GM21786 (cell line): ENCODE measurements at regions not wholly inside any gene's neighbourhood (a gene's known extent, or its start where the extent isn't known, plus 50 kb on each side); places are given as distances from the start of the nearest gene placed in this dataset.

Source experiments
- ATAC-seq: cut with Tn5 transposase; IDR thresholded peaks from one replicate; pipeline ENCODE4 v1.9.1; 2021; ENCODE audit not compliant: unreplicated experiment

DNA sequence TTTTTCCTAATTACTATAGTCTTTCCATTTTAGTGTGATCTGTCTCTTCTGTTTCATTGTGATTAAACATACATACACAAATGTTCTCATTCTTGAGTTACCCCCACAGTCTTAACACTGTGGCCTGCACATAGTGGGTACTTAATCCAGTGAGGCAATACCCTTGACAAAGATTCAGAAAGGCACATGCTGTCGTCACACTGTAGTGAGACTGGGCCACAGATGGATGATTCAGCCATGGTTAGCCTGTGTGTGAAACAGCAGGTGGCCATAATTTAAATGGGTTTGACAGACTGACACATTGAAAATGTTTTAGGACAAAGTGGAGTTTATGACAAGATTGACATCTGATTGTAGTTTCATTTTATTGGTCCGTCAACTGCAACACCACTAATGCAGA, 313.1 kb downstream of the C11orf87 start:
- ATAC-seq = no peak

DNA sequence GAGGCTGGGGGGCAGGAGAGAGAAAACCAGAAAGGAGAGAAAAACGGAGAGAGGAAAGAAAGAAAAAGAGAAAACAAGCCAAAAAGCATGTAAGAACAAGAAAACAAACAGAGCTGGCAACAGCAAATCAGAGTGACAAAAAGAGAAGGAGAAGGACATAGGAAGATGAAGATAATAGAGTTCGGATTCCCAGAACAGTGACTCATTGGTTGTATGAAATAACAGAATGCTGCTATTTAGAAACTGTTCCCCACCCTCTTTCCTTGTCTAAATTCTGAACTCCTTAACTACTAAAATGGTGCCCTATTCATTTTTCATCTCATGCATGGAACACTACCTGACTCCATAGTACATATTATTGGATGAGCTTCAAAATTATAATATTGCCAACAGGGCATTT, 317.4 kb downstream of the C11orf87 start:
- no peak for ATAC-seq

DNA sequence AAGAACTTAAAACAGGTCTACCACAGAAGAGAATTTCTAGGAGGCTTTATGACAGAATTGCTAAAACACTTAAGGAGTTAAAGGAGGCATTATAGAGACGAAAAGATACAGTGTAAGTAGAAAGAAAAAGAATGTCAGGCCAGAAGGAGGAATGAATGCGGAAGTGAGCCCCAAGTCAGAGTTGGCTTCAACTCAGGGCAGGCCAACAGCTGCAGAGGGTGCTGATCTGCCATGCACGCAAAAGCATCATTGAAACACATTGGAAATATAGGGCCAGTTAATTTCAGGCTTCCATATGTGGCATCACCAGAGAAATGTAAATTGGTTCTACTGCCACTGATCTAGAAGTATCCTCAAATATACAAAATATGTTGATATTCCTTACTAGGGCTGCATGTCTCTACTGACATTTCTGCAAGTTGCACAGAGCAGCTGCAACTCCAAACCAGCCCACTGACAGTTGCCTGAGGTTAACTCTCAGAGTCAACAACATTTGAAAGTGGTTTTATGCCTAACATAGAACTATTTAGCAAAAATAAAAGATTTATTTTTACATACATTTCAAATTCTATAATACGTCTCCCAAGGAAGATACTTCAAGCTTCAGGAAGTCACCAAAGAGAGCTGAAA, 324.1 kb downstream of the C11orf87 start:
- ATAC-seq = no peak

DNA sequence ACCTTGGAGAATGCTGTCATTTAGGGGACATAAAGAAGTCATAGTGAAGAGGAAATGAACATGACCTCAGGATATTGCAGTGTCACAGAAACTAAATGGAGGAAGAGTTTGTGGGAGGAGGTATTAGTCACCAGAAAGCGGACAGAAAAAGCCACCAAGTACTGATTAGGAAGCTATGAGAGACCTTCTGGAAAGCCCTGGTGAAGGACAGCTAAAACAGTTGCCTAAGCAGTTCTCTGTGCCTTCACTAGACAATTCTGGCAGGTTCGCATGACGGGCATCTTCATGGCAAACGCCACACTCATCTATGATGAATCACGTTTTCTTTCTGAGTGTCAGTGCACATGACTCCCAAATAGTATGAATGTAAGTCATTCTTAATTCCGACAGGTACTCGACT, 325.8 kb downstream of the C11orf87 start:
- peak; percentile 69 for ATAC-seq

DNA sequence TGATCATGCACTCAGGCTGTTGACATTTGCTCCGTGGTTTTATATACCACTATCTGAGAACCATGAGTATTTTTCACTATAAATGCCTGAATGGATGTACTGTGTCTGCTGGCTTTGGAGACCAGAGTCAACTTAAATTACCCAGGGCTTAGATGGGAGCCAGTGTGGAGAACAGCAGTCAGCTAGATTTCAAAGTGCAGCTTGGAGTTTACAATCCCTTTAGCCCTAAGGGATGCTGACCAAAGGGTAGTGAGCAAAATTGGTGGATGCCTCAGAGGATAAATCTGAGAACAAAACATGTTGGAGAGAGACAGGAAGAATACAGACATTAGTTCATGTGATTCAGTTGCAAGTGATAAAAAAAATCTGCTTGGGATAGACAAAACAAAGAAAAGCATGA, 327.5 kb downstream of the C11orf87 start:
- ATAC-seq = no peak

DNA sequence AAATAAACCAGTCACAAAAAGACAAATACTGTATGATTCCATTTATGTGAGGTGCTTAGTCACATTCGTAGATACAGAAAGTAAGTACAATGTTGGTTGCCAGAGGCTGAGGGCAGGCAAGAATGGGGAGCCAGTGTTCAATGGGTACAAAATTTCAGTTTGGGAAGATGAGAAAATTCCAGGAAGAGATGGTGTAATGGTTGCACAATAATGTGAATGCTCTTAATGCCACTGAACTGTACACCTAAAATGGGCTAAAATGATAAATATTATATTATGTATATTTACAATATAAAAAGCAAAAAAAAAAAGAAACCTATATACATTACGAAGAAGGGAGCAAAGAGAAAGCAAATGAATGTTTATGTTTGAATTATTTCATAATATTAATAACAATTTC, 329.0 kb downstream of the C11orf87 start:
- ATAC-seq = no peak

DNA sequence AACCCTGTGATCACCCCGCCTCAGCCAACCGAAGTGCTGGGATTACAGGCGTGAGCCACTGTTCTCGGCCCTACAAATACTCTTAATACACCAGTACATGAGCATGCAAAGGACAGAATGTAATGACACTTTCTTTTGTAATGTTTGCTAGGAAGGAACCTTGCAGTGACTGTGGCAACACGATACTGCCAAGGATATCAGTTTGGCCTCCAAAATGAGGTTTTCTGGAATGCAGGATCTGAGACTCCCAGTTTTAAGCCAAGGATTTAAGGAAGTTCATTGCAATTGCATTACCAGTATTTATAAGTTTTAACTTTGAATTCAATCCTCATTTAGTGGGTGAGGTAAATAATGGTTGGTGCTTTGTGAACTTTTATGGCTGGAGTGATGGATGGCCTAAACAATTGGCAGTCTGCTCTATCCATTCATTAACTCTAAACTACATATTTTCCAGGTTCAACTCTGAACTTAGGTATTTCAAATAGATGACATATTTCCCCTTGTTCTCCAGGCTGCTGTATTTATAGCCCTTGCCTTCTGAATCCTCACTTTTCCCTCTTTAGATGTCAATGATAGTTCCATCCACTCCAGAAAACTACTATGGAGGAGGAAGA, 330.3 kb downstream of the C11orf87 start:
- ATAC-seq = no peak

DNA sequence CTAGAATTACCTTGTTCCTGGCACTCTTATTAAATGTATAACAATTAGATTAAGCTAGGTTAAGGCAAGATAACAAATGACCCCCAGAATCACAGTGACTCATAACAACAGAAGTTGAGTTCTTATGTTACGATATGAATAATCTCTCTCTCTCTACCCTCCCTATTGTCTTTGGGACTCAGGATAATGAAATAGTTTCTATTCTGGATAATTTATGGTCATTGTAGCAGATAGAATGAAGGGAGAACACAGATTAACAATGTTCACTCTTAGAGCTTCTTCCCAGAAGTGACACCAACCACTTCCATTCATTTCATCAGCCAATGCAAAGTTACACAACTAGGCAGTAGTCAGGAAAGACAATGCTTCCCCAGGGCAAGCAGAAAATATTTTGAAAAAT, 334.5 kb downstream of the C11orf87 start:
- ATAC-seq = no peak

DNA sequence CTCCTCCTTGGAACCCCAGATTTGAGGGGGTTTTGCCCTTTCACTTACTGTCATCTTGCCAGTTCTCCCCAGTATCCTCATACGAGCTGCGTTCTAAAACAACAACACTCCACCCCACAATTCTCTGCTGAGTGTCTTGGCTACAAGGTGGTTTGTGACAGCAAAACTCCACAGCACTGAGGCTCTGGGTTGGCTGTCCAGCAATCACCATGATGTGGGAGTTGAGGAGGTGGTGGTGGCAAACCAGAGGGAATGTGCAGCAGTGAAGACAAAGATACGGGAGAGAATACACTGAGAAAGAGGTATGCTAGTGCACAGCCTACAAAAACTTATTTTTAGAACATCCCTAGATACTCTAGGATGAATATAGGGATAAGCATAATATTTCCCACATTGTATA, 335.0 kb downstream of the C11orf87 start:
- ATAC-seq = no peak

DNA sequence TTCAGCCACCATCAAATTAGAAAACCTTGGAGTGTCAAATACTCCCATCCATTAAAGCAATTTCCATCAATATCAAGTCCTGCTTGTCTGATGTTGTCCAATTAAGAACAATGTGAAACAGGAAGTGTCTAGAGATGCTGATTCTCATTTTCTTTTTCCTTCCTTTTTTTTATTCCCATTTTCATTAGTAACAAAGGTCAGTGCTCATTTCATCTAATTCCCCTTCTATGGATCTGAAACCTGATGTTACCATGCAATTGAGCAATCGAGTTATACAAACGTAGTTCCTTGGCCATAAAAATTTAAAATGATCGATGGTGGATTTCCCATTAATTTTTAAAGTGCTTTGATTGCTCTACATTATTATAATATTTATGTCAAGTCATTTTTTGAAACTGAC, 330.6 kb upstream of the ZC3H12C start:
- no peak for ATAC-seq

DNA sequence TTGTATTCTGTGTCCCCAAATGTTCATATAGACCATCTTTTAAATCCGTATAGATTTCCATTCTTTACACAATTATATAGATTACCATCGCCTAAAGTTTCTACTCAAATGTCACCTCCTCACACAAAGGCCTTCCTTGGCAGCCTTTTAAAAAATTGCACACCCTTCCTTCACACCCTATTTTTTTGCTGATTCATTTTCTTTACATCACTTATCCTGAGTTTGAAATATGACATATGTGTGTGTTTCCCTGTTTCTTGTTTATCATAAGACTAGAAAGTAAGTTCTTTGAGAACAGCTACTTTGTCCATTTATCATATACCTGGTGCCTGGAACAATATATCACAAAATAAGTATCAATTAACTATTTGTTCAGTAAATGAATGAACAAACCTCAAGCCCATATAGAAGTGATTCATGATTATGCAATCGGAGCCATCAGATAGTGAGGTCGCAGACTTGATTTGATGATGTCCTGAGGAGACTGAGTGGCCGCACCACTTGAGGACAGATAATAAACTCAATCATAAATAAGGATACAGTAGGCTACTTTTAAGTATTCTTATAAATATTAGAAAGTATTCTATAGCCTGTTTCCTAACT, 327.4 kb upstream of the ZC3H12C start:
- ATAC-seq = no peak

DNA sequence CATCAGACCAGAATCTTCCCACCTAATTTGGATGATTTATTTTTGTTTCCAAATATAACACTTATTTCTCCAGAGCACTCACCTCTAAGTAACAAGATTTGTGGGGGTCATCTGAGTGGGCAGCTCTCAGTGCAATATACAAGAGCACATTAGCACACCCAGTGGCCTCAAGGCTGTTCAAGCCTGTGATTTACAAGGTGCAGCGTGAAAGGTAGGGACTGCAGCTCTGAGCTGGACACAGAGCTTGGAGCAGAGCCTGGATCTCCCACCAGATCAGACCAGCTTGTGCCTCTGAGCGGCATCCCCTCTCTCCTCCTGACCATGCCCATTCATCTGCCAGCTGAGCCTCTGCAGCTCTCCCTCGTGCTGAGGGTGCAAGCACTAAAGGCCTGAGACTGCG, 323.3 kb upstream of the ZC3H12C start:
- ATAC-seq = no peak

DNA sequence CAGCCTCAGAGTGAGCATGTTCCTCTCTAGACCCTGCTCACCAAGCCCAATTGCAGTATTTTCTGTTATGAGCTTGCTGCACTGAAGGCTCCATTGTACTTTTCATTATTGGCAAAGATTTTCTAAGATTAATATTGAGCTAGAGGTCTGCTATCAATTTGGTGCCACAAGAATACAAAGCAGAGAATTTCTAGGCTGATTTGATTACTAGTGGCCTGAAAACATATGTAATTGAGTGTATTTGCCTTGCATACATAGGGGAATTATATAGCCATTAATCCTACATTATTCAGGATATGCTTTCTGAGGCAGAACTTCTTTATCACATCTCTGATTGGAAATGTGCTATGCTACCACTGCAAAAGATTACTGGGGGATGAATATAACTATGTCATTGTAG, 322.9 kb upstream of the ZC3H12C start:
- ATAC-seq = no peak

DNA sequence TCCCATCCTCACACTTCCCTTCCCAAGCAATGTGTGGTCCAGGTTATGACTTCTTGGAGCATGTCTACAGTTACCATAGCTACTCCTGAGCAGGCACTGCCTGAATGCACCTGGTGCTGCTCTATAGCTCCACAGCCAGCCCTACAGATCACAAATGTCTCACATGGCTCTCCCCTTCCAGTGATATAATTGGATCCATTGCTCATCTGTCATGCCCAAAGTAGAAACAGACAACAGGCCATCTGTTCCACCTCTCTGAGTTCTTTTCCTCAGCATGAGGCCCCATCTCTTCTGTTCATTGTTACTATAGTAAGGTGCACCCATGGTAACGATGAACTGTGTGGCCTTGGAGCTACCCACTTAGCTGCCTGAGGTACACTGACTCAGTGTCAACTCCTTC, 320.3 kb upstream of the ZC3H12C start:
- ATAC-seq = no peak

DNA sequence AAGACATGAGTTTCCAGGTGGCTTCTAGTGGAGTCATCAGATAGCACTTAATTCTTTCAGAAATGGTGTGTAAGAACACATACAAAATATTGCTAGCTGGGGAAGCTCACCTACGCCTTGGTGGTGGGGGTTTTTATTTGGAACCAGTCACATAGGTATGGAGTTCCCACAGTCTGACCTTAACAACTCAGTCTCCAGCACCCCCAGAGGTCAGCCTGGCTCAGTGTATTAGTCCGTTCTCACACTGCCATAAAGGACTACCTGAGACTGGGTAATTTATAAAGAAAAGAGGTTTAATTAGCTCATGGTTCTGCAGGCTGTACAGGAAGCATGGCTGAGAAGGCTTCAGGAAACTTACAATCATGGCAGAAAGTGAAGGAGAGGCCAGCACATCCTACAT, 317.5 kb upstream of the ZC3H12C start:
- ATAC-seq = no peak

DNA sequence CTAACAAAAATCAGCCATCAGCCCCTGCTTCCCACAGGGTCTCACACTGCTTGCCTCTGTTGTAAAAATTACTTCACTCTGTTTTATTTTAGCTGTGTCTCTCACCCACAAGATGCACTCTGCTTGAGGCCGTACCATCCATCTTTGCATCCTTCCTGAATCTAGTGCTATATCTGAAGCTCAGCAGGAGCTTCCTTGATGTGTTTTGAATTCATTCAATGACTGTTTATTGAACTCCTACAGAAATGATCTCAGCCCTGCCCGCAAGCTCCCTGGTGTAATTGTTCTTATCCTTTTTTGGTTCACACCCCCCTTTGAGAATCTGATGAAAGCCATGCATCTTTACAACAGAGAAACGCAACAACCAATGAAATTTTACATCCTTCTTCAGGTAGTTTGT, 310.2 kb upstream of the ZC3H12C start:
- ATAC-seq = no peak

DNA sequence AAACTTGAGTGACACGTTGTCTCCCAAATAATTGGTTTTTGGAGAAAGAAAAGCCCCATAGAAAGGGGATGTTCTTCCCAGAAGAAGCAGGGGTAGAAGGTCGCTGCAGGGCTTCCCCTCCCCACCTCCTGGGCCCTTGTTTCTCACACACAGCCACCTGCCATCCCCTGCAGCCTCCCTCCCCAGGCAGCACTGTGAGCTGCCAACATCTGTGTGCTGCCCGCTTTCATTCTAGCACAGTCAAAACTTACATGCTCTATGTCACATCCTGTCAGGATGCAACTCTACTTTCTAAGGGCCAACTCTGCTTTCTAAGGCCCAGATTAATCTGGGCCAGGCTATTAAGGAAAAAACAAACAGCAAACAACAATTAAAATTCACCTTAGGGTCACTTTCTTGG, 309.4 kb upstream of the ZC3H12C start:
- peak; percentile 96 for ATAC-seq

DNA sequence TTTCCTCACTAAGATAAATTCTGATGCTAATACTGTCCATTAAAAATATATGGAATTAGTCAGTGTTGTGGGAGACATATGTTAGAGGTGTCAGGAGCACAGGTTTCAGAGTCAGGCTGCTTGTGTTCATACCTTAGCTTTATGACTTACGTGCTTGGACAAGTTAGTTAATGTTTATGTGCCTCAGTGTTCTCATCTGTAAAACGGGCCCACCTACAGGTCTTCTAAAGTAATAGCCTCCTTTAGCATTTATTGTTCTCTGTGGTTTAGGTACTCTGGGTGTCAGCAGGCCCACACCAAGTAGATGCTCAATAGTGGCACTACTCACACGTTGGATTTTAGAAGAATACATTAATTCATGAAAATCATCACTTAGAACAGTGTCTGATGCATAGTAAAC, 308.7 kb upstream of the ZC3H12C start:
- ATAC-seq = no peak

DNA sequence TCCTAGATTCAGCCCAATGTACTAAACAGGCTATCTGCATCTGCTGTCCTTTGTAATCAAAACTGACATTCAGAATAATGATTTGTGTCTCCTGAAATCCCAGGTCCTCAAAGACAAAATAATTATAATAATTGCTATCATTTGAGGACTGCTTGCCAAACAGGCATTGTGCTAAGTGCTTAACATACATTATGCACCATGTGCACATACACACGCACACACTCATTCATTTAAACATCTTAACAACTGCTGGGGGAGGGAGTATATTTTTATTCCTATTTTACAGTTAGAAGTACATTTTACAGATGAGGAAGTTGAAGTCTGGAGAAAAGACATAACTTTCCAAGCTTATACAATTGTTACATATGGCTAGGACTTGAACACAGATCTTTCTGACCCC, 308.0 kb upstream of the ZC3H12C start:
- ATAC-seq = no peak

DNA sequence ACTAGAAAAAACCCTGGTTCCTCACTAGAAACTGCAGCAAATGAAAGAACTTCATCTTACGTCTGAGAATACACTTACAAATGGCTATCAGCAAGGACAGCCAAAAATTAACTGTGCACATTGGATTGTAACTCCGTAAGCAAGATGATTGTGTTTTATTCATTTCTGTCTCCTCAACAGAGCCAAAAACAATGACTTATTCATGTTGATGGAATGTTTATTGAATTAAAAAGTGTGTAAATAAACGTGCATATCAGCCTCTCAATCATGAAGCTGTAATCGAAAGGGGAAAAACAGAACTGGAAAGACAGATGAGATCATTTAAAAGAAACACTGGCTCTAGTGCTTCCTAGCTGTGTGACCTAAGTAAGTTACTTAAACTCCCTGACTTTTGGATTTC, 307.5 kb upstream of the ZC3H12C start:
- no peak for ATAC-seq

DNA sequence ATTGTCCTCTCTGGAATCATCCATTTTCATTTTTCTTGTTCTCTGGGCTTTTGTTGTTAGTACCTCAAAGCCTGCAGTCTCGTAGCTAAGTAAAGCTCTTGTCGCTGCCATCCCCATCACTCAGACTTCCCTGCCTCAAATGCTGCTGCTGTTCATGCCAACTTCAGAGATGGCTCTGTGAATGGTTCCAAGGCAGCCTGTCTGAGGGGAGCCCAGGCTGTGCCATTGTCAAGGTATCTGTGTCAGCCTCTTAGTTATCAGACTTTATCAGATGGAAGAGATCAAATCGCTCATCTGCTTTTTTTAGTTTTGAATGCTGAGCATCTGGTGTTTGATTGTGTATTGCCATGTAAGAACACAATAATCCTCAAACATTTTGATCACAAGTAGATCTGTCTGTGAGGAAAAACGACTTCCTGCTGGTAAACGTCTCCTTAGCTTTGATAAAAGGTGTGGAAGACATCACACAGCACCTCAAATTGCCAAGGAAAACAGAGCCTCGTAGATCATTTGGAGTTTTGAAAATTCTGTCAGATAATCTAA, 304.2 kb upstream of the ZC3H12C start:
- no peak for ATAC-seq

DNA sequence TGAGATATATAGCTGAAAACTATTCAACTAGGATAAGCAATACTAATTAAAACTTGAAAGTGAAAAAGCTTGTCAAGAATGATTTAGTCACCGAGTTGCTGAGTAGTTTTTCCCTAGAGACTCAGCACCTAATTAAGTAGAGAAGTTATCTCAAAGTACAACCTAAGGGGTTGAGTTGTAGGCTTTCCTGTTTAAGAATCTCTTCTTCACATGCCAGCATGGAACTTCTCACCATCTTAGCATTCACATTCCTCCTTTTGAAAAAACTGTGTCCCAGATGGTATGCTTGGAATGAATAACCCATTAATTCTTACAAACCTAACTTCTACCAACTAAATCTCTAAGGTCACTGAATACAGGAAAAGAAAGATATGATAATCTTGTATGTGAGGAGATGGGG, 303.3 kb upstream of the ZC3H12C start:
- no peak for ATAC-seq

DNA sequence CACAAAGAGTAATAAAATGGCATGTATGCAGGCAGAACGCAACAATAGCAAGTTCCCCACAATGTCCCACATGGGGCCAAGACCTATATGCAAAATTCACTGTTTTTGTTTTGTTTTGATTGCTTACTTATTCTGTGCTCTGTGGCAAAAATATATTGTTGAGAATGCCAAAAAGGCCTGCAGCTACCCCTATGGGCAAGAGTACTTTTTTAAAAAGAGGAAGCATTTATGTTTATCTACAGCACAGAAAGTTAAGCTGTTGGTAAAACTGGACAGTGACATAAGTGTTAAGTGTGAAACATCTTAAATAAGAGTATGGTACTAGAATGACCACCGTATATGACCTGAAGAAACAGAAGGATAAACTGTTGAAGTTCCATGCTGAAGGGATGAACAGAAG, 301.9 kb upstream of the ZC3H12C start:
- ATAC-seq = no peak
